Uterus (tissue), 3 donors: ENCODE measurements at regions not wholly inside any gene's neighbourhood (a gene's known extent, or its start where the extent isn't known, plus 50 kb on each side); places are given as distances from the start of the nearest gene placed in this dataset.

Experiments
- DNase-seq, 2 donors: peaks; one replicate each; pipeline ENCODE4 v3.0.0-alpha.2; 2019 to 2020
- H3K27ac ChIP-seq, 2 donors: fragments of 200-600 bp; sonication (generic); 1 replicate in 1 of 2; 2 replicates in 1 of 2; pipeline ENCODE4 v1.5.1; 2016 to 2018
- H3K27me3 ChIP-seq, 2 donors: fragments of 200-600 bp; sonication (generic); one replicate each; pipeline ENCODE4 v1.5.1; 2018 to 2019; ENCODE audit warnings: control low read depth in 1 of 2
- H3K36me3 ChIP-seq, 2 donors: fragments of 200-600 bp; sonication (generic); one replicate each; pipeline ENCODE4 v1.5.1; 2019; ENCODE audit warnings: control low read depth in 1 of 2
- H3K4me1 ChIP-seq, 2 donors: fragments of 200-600 bp; sonication (generic); one replicate each; pipeline ENCODE4 v1.5.1; 2018 to 2019; ENCODE audit warnings: control low read depth in 1 of 2
- H3K4me3 ChIP-seq, 2 donors: fragments of 200-600 bp; sonication (generic); 1 replicate in 1 of 2; 2 replicates in 1 of 2; pipeline ENCODE4 v1.5.1; 2018 to 2019; ENCODE audit warnings: mild to moderate bottlenecking in 1 of 2
- H3K9me3 ChIP-seq, 2 donors: fragments of 200-600 bp; sonication (generic); one replicate each; pipeline ENCODE4 v1.5.1; 2019; ENCODE audit warnings: control low read depth in 1 of 2
- POLR2A ChIP-seq, 2 donors: fragments of 450-650 bp; IDR thresholded peaks; one replicate each; pipeline ENCODE4 v1.6.1; 2016; ENCODE audit warnings: antibody characterized with exemption in 2 of 2, mild to moderate bottlenecking in 1 of 2, moderate library complexity in 1 of 2
- intact Hi-C: fragments of 100-400 bp; cut with DNase I; formaldehyde crosslinking; loops from one replicate; pipeline ENCODE4 v1.15.1; 2023; ENCODE audit warnings: low total_unique reads
- TF ChIP-seq, protein P1 (sequence below), 4 experiments: fragments of 200-600 bp in 2 of 4; fragments of 450-650 bp in 2 of 4; sonication (generic) in 2 of 4; IDR thresholded peaks; one replicate each; pipeline ENCODE4 v1.5.1; 2016 to 2019; ENCODE audit warnings: antibody characterized with exemption in 4 of 4, mild to moderate bottlenecking in 2 of 4, moderate library complexity in 1 of 4
- donor health status: DM: yes; HTN: yes; CAD: no.

DNA sequence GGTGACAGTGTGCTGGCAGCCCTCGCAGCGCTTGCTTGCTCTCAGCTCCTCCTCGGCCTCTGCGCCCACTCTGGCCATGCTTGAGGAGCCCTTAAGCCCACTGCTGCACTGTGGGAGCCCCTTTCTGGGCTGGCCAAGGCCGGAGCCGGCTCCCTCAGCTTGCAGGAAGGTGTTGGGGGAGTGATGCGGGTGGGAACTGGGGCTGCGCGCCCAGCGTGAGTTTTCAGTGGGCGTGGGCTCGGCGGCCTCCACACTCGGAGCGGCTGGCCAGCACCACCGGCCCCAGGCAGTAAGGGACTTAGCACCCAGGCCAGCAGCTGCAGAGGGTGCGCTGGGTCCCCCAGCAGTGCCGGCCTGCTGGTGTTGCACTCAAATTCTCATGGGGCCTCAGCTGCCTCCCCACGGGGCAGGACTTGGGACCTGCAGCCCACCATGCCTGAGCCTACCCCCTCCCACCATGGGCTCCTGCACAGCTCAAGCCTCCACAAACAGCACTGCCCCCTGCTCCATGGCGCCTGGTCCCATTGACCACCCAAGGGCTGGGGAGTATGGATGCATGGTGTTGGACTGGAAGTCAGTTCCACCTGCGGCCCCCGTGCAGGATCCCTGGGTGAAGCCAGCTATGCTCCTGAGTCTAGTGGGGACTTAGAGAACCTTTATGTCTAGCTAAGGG is 223.1 kb upstream of the PTPRD start:
- DNase-seq, result no peak
- Histone ChIP-seq H3K27ac (no peak overlapping the region), H3K4me1 (no peaks in the 10 kb centered on the region), H3K4me3 (no peak overlapping the region), H3K27me3 (no peaks in the 10 kb centered on the region), H3K36me3 (no peaks in the 10 kb centered on the region), H3K9me3 (no peaks in the 10 kb centered on the region)
- intact Hi-C loops, result no loop called here
- no peak for TF ChIP-seq POLR2A (IDR thresholded peaks at IDR 0.05)
- TF ChIP-seq, protein P1, sequence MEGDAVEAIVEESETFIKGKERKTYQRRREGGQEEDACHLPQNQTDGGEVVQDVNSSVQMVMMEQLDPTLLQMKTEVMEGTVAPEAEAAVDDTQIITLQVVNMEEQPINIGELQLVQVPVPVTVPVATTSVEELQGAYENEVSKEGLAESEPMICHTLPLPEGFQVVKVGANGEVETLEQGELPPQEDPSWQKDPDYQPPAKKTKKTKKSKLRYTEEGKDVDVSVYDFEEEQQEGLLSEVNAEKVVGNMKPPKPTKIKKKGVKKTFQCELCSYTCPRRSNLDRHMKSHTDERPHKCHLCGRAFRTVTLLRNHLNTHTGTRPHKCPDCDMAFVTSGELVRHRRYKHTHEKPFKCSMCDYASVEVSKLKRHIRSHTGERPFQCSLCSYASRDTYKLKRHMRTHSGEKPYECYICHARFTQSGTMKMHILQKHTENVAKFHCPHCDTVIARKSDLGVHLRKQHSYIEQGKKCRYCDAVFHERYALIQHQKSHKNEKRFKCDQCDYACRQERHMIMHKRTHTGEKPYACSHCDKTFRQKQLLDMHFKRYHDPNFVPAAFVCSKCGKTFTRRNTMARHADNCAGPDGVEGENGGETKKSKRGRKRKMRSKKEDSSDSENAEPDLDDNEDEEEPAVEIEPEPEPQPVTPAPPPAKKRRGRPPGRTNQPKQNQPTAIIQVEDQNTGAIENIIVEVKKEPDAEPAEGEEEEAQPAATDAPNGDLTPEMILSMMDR (IDR thresholded peaks at IDR 0.05), result no peak

DNA sequence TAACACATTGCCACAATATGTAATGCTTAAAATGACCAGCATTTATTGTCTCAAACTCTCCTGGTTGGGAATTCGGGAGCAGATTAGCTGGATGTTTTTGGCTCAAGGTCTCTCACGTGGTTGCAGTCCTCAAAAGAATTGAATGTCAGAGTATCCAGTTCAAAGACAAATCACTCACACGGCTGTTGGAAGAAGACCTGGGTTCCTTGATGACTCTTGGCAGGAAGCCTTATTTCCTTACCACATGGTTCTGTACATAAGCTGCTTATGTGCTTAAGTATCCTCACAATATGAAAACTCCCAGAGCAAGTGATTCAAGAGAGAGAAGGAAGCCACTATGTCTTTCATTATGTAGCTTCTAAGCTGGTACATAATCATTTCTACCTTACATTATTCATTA is 230.3 kb upstream of the PTPRD start:
- Histone ChIP-seq H3K9me3 (no peaks in the 10 kb centered on the region), H3K4me3 (no peak overlapping the region), H3K36me3 (no peaks in the 10 kb centered on the region), H3K27ac (no peak overlapping the region), H3K4me1 (no peaks in the 10 kb centered on the region), H3K27me3 (no peaks in the 10 kb centered on the region)
- TF ChIP-seq, protein P1 (IDR thresholded peaks at IDR 0.05), result no peak
- TF ChIP-seq POLR2A (IDR thresholded peaks at IDR 0.05), result no peak
- intact Hi-C loops, result no loop called here
- DNase-seq, result no peak

DNA sequence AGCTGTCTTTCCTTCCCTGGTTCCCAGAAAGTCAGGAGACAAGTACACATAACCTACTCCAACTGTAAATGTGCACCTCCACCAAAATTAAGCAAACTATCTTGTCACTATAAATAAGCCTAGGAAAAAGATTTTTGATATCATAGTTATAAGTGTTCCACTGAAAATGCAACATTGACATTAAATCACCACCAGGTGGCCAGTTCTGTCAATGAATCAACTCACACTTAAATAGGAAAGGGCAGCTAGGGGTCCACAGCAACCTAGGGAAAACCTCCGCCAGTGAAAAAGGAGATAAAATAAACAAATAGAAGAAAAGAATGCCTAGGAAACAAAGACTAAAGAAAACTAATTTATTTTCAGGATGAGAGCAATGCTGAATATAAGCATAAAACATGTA is 243.0 kb upstream of the PTPRD start:
- Histone ChIP-seq H3K27me3 (no peaks in the 10 kb centered on the region), H3K9me3 (no peaks in the 10 kb centered on the region), H3K4me3 (no peak overlapping the region), H3K4me1 (no peaks in the 10 kb centered on the region), H3K27ac (no peak overlapping the region), H3K36me3 (no peaks in the 10 kb centered on the region)
- no peak for DNase-seq
- TF ChIP-seq, protein P1 (IDR thresholded peaks at IDR 0.05), result no peak
- TF ChIP-seq POLR2A (IDR thresholded peaks at IDR 0.05), result no peak
- intact Hi-C loops, result no loop called here

DNA sequence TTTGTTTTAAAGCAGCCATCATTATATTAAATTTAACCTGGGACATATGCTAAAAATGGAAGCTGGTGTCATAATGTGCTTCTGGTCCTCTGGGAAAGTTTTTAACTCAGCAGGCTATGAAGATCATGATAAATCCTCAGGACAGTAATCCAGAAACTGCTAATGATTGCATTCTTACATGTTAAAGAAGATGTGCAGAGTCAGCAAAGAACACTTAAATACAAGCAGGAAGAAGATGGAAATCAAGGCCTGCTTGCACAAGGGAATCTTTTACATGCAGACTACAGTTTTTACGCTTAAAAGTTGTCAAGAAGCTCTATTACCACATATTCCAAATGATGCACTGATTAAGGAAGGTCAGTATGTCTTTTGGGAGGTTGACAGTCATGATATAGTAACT is 246.0 kb upstream of the PTPRD start:
- no peaks in the 10 kb centered on the region for H3K4me1 ChIP-seq
- H3K27me3 ChIP-seq, result no peaks in the 10 kb centered on the region
- no peak for TF ChIP-seq POLR2A (IDR thresholded peaks at IDR 0.05)
- TF ChIP-seq, protein P1 (IDR thresholded peaks at IDR 0.05), result no peak
- H3K4me3 ChIP-seq, result no peak overlapping the region
- no peaks in the 10 kb centered on the region for H3K36me3 ChIP-seq
- no peak for DNase-seq
- intact Hi-C loops, result no loop called here
- no peaks in the 10 kb centered on the region for H3K9me3 ChIP-seq
- H3K27ac ChIP-seq, result no peak overlapping the region

DNA sequence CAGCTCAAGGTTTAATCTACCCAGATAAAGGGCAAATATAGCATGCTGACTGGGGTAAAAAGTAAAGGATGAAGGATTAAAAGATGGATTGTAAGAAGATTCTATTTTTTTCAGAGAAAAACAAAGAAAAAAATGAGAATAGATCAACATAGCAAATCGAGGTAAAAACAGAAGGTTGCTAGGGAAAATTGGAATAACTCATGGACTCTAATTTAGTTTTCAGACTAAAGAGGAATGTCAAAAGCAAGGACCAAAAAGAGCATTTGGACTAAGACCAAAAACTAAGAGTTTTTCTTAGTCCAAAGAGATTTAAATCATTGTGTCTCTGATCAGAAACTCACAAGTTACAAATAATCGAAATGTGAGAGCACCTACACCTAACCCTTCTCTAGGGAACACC is 250.7 kb upstream of the PTPRD start:
- DNase-seq, result no peak
- Histone ChIP-seq H3K36me3 (no peaks in the 10 kb centered on the region), H3K27me3 (no peaks in the 10 kb centered on the region), H3K4me1 (no peaks in the 10 kb centered on the region), H3K27ac (no peak overlapping the region), H3K9me3 (no peaks in the 10 kb centered on the region), H3K4me3 (no peak overlapping the region)
- intact Hi-C loops, result no loop called here
- TF ChIP-seq, protein P1 (IDR thresholded peaks at IDR 0.05), result no peak
- no peak for TF ChIP-seq POLR2A (IDR thresholded peaks at IDR 0.05)
